ENCODE measurements at regions not wholly inside any gene's neighbourhood (a gene's known extent, or its start where the extent isn't known, plus 50 kb on each side); places are given as distances from the start of the nearest gene placed in this dataset.

DNA sequence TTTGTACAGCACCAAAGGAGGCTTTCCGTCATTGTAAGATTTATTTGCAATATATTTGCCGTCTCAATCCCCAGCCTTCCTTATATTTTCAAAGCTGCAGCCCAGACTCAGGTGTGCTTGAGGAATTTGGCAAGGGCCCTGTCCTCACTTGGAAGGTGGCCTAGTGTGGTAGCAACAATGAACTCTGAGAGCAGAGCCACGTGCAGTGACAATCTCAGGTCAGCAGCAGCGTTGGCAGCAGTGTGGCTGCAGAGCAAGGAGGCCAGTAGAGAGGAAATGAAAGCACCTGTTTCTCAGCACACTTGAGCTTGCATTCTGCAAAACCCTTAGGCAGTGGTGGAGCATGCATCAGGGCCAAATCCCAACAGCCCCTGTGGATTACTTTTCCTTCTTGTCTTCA is 613.5 kb downstream of the RBFOX1 start:
- no peaks in the 10 kb centered on the region for H3K4me1 ChIP-seq
- H3K27ac ChIP-seq, result no peak overlapping the region
- no peaks in the 10 kb centered on the region for H3K27me3 ChIP-seq
- H3K9me3 ChIP-seq, result no peaks in the 10 kb centered on the region
- TF ChIP-seq, protein P1, sequence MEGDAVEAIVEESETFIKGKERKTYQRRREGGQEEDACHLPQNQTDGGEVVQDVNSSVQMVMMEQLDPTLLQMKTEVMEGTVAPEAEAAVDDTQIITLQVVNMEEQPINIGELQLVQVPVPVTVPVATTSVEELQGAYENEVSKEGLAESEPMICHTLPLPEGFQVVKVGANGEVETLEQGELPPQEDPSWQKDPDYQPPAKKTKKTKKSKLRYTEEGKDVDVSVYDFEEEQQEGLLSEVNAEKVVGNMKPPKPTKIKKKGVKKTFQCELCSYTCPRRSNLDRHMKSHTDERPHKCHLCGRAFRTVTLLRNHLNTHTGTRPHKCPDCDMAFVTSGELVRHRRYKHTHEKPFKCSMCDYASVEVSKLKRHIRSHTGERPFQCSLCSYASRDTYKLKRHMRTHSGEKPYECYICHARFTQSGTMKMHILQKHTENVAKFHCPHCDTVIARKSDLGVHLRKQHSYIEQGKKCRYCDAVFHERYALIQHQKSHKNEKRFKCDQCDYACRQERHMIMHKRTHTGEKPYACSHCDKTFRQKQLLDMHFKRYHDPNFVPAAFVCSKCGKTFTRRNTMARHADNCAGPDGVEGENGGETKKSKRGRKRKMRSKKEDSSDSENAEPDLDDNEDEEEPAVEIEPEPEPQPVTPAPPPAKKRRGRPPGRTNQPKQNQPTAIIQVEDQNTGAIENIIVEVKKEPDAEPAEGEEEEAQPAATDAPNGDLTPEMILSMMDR (IDR thresholded peaks at IDR 0.05), result no peak
- TF ChIP-seq POLR2A (IDR thresholded peaks at IDR 0.05), result no peak
- no peak for DNase-seq
- no peaks in the 10 kb centered on the region for H3K36me3 ChIP-seq
- H3K4me3 ChIP-seq, result no peak overlapping the region
- intact Hi-C loops (cut with DNase I; ENCODE audit: low total_unique reads), result no loop called here

DNA sequence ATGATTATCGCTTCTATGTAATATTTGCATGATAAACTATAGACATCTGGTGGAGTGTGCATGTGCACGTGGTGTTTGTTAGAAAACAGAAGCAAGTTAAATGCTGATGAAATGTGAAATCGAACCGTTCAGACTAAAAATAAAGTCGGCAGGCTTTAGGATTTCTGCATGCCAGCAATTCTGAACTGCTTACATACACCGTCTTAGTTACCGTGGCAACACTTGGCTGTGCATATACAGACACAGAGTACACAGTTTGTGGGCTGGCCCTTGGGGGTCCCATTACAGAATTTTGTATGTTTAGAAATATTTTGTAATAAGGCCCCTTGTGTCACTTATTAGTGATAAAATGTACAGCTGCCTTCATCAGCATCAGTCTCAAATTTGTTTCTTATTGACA is 605.5 kb downstream of the RBFOX1 start:
- no peak overlapping the region for H3K4me3 ChIP-seq
- TF ChIP-seq, protein P1 (IDR thresholded peaks at IDR 0.05), result no peak
- TF ChIP-seq POLR2A (IDR thresholded peaks at IDR 0.05), result no peak
- intact Hi-C loops (cut with DNase I; ENCODE audit: low total_unique reads), result no loop called here
- H3K27me3 ChIP-seq, result no peaks in the 10 kb centered on the region
- H3K9me3 ChIP-seq, result no peaks in the 10 kb centered on the region
- no peak overlapping the region for H3K27ac ChIP-seq
- DNase-seq, result no peak
- no peaks in the 10 kb centered on the region for H3K4me1 ChIP-seq
- H3K36me3 ChIP-seq, result no peaks in the 10 kb centered on the region

DNA sequence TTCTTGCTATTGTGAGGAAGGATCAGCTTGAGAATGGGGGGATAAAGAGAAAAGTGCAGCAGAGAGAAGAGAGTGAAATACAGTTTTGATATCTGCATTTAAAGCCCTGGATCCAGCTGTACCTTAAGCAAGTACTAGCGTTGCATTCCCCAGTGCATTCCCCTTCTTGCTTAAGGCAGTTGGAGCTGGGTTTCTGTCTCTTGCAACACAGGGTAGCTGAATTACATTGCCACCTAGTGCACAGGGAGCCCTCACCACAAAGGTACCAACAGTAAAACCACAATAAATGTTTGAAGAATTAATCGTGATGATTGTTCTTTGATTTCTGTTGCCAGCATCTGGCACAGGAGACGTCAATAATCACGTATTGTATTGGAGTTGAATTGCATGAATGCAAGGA is 588.7 kb downstream of the RBFOX1 start:
- no peak overlapping the region for H3K4me3 ChIP-seq
- no peak for DNase-seq
- intact Hi-C loops (cut with DNase I; ENCODE audit: low total_unique reads), result no loop called here
- no peaks in the 10 kb centered on the region for H3K27me3 ChIP-seq
- H3K9me3 ChIP-seq, result no peaks in the 10 kb centered on the region
- H3K4me1 ChIP-seq, result no peaks in the 10 kb centered on the region
- no peak for TF ChIP-seq POLR2A (IDR thresholded peaks at IDR 0.05)
- TF ChIP-seq, protein P1 (IDR thresholded peaks at IDR 0.05), result no peak
- H3K27ac ChIP-seq, result no peak overlapping the region
- no peaks in the 10 kb centered on the region for H3K36me3 ChIP-seq

DNA sequence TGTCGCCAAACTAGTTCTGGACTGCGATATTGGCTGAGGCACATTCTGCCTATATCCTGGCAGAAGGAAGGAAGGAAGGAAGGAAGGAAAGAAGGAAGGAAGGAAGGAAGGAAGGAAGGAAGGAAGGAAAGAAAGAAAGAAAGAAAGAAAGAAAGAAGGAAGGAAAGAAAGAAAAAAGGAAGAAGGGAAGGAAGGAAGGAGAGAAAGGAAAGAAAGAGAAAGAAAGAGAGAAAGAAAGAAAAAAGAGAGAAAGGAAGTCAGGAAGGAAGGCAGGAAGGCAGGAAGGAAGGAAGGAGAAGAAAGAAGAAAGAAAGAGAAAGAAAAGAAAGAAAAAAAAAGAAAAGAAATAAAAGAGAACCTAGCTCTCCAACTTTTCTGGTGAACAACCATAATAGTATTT is 587.1 kb downstream of the RBFOX1 start:
- H3K36me3 ChIP-seq, result no peaks in the 10 kb centered on the region
- TF ChIP-seq POLR2A (IDR thresholded peaks at IDR 0.05), result no peak
- TF ChIP-seq, protein P1 (IDR thresholded peaks at IDR 0.05), result no peak
- no peaks in the 10 kb centered on the region for H3K4me1 ChIP-seq
- intact Hi-C loops (cut with DNase I; ENCODE audit: low total_unique reads), result no loop called here
- no peak overlapping the region for H3K4me3 ChIP-seq
- H3K27me3 ChIP-seq, result no peaks in the 10 kb centered on the region
- no peak overlapping the region for H3K27ac ChIP-seq
- DNase-seq, result no peak
- no peaks in the 10 kb centered on the region for H3K9me3 ChIP-seq

DNA sequence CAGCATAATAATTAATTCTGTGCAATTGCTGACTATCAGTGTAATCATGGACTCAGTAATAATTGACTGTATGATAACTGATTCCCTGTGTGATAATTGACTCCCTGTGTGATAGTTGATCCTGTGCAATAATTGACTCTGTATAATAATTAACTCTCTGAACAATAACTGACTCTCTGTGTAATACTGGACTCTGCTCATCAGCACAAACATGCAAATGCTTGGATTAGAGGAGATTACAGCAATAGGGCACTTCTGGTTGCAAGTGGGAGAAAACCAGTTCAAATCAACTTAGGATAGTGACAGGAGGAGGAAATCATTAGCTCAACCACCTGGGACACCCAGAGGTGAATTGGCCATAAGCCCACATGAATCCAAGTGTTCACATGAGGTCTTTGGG is 582.1 kb downstream of the RBFOX1 start:
- intact Hi-C loops (cut with DNase I; ENCODE audit: low total_unique reads), result no loop called here
- Histone ChIP-seq H3K27me3 (no peaks in the 10 kb centered on the region), H3K36me3 (no peaks in the 10 kb centered on the region), H3K27ac (no peak overlapping the region), H3K9me3 (no peaks in the 10 kb centered on the region), H3K4me3 (no peak overlapping the region), H3K4me1 (no peaks in the 10 kb centered on the region)
- DNase-seq, result no peak
- TF ChIP-seq, protein P1 (IDR thresholded peaks at IDR 0.05), result no peak
- TF ChIP-seq POLR2A (IDR thresholded peaks at IDR 0.05), result no peak
